ENCODE measurements at regions not wholly inside any gene's neighbourhood (a gene's known extent, or its start where the extent isn't known, plus 50 kb on each side); places are given as distances from the start of the nearest gene placed in this dataset.
A peak's percentile ranks its signal among the peaks of the same experiment; 100 is the strongest.

DNA sequence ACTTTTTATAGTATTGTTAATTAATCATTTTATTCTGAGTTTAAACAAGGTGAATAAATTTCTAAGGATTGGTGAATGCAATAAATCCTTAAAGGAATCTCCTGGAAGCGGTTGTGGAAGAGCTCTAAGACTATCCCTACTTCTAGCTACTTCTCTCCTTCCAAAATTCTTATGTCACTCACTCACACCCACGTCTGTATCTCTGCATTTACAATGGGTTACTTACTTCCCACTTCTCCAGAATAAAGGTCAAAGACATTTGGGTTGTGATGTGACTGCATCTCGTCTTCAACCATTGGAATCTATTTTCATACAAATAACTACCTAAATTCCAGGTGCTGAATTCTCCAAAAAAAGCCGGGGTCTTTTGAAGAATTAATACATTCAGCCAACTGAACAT lies 234.2 kb upstream of the MDFIC2 start:
- no peak for ATAC-seq (ENCODE audit: insufficient read depth, low read depth)
- Histone ChIP-seq H3K79me2 (ENCODE audit: insufficient read depth, low read length) (no peaks in the 10 kb centered on the region), H2AFZ (ENCODE audit: low read depth, low read length) (no peak overlapping the region)

DNA sequence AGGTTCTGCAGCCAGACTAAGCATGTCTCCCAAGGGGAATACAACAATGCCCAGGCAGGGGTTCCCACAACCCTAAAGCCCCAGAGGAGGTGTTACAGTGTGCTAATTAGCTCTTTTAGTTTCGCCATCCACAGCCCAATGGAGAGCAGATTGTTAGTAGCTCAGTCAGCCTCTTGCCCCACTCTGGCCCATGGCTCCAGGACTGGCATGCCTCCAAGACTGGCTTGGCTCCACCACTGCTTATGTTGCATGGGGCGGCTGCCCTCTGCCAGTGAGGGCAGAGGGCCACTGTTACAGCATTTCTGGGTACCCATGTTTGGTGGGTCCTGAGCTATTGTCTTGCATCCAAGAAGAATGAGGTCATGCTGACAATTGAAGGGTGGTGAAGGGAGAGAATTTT lies 231.1 kb upstream of the MDFIC2 start:
- no peaks in the 10 kb centered on the region for H3K36me3 ChIP-seq (ENCODE audit: insufficient read depth, low read length)
- no peak overlapping the region for H3K27ac ChIP-seq (ENCODE audit: low read length)
- no peaks in the 10 kb centered on the region for H3K4me1 ChIP-seq (ENCODE audit: insufficient read depth, low read length)
- H3K9ac ChIP-seq (ENCODE audit: low read depth, low read length): no peak overlapping the region
- H4K20me1 ChIP-seq (ENCODE audit: insufficient read depth, low read length): no peaks in the 10 kb centered on the region
- TF ChIP-seq EZH2 (IDR thresholded peaks at IDR 0.05; ENCODE audit: borderline replicate concordance, low read depth, low read length, severe bottlenecking): no peak
- TF ChIP-seq, protein P1, sequence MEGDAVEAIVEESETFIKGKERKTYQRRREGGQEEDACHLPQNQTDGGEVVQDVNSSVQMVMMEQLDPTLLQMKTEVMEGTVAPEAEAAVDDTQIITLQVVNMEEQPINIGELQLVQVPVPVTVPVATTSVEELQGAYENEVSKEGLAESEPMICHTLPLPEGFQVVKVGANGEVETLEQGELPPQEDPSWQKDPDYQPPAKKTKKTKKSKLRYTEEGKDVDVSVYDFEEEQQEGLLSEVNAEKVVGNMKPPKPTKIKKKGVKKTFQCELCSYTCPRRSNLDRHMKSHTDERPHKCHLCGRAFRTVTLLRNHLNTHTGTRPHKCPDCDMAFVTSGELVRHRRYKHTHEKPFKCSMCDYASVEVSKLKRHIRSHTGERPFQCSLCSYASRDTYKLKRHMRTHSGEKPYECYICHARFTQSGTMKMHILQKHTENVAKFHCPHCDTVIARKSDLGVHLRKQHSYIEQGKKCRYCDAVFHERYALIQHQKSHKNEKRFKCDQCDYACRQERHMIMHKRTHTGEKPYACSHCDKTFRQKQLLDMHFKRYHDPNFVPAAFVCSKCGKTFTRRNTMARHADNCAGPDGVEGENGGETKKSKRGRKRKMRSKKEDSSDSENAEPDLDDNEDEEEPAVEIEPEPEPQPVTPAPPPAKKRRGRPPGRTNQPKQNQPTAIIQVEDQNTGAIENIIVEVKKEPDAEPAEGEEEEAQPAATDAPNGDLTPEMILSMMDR (IDR thresholded peaks at IDR 0.05; ENCODE audit: borderline replicate concordance, extremely low read depth, low read length, poor library complexity, severe bottlenecking): no peak
- peaks cover 3% of the 10 kb centered on the region for H3K27me3 ChIP-seq (ENCODE audit: insufficient read depth, low read length, poor library complexity)
- no peak for DNase-seq
- ATAC-seq (ENCODE audit: insufficient read depth, low read depth): no peak
- H3K79me2 ChIP-seq (ENCODE audit: insufficient read depth, low read length): no peaks in the 10 kb centered on the region
- H3K9me3 ChIP-seq (ENCODE audit: insufficient read depth, low read length, severe bottlenecking): no peaks in the 10 kb centered on the region
- no peak overlapping the region for H2AFZ ChIP-seq (ENCODE audit: low read depth, low read length)
- no peak overlapping the region for H3K4me3 ChIP-seq (ENCODE audit: low read depth in 1 of 2, low read length in 2 of 2)
- H3K4me2 ChIP-seq (ENCODE audit: insufficient read depth, low read length): no peak overlapping the region

More for the DNA sequence above, 234.2 kb upstream of the MDFIC2 start:
- TF ChIP-seq, protein P1 (IDR thresholded peaks at IDR 0.05; ENCODE audit: borderline replicate concordance, extremely low read depth, low read length, poor library complexity, severe bottlenecking): no peak
- TF ChIP-seq EZH2 (IDR thresholded peaks at IDR 0.05; ENCODE audit: borderline replicate concordance, low read depth, low read length, severe bottlenecking): no peak
- DNase-seq: no peak
- Histone ChIP-seq H3K4me2 (ENCODE audit: insufficient read depth, low read length) (no peak overlapping the region), H4K20me1 (ENCODE audit: insufficient read depth, low read length) (no peaks in the 10 kb centered on the region), H3K4me3 (ENCODE audit: low read depth in 1 of 2, low read length in 2 of 2) (no peak overlapping the region), H3K27me3 (ENCODE audit: insufficient read depth, low read length, poor library complexity) (peaks cover 3% of the 10 kb centered on the region), H3K36me3 (ENCODE audit: insufficient read depth, low read length) (no peaks in the 10 kb centered on the region), H3K4me1 (ENCODE audit: insufficient read depth, low read length) (no peaks in the 10 kb centered on the region), H3K27ac (ENCODE audit: low read length) (no peak overlapping the region), H3K9ac (ENCODE audit: low read depth, low read length) (no peak overlapping the region), H3K9me3 (ENCODE audit: insufficient read depth, low read length, severe bottlenecking) (no peaks in the 10 kb centered on the region)

DNA sequence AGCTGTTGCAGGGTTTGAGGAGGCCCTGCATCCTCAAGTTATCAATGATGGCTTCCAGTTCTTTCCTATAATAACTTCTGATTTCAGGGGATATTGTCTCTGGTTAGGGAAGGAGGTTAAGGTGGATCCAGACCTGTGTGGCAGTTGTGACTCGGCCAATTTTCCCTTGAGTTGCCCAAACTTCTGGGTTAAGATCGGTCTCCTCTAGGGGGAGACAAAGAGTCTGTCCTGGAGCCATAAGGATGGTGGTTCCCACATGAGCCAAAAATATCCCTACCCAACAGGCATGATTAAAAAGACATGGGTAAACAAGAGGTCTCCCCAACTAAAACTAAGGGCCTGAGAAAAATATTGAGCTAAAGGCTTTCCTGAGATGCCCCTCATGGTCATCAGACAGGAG lies 227.5 kb upstream of the MDFIC2 start:
- Histone ChIP-seq H3K4me1 (ENCODE audit: insufficient read depth, low read length) (no peaks in the 10 kb centered on the region), H3K27me3 (ENCODE audit: insufficient read depth, low read length, poor library complexity) (peaks cover 4% of the 10 kb centered on the region), H3K4me2 (ENCODE audit: insufficient read depth, low read length) (no peak overlapping the region), H3K9ac (ENCODE audit: low read depth, low read length) (no peak overlapping the region), H3K9me3 (ENCODE audit: insufficient read depth, low read length, severe bottlenecking) (no peaks in the 10 kb centered on the region), H3K36me3 (ENCODE audit: insufficient read depth, low read length) (no peaks in the 10 kb centered on the region), H3K27ac (ENCODE audit: low read length) (no peak overlapping the region), H2AFZ (ENCODE audit: low read depth, low read length) (no peak overlapping the region), H4K20me1 (ENCODE audit: insufficient read depth, low read length) (no peaks in the 10 kb centered on the region), H3K4me3 (ENCODE audit: low read depth in 1 of 2, low read length in 2 of 2) (no peak overlapping the region), H3K79me2 (ENCODE audit: insufficient read depth, low read length) (no peaks in the 10 kb centered on the region)
- ATAC-seq (ENCODE audit: insufficient read depth, low read depth) (no peak), DNase-seq (no peak)
- TF ChIP-seq, protein P1 (IDR thresholded peaks at IDR 0.05; ENCODE audit: borderline replicate concordance, extremely low read depth, low read length, poor library complexity, severe bottlenecking): peak; percentile 41
- no peak for TF ChIP-seq EZH2 (IDR thresholded peaks at IDR 0.05; ENCODE audit: borderline replicate concordance, low read depth, low read length, severe bottlenecking)

DNA sequence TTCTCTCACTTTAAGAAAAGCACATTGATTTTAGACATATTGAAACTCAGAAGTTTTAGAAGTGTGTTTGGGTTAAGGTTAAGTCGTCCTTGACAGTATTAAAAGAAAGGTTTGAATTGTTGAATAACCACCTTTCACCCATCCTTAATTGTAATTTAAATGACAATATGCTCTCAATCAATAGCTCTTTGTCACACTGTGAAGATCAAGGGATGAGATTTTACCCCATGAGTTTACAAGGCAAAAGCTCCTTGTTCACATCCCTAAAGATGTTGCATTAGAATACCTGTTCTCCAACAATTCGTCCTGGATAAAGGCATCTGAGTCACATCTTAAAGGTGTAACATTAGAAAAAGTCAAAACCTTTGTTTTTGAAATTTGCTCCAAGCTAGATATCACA lies 220.4 kb upstream of the MDFIC2 start:
- no peak for ATAC-seq (ENCODE audit: insufficient read depth, low read depth)
- TF ChIP-seq EZH2 (IDR thresholded peaks at IDR 0.05; ENCODE audit: borderline replicate concordance, low read depth, low read length, severe bottlenecking): no peak
- TF ChIP-seq, protein P1 (IDR thresholded peaks at IDR 0.05; ENCODE audit: borderline replicate concordance, extremely low read depth, low read length, poor library complexity, severe bottlenecking): no peak
- no peaks in the 10 kb centered on the region for H3K4me1 ChIP-seq (ENCODE audit: insufficient read depth, low read length)

More for the DNA sequence above, 220.4 kb upstream of the MDFIC2 start:
- H2AFZ ChIP-seq (ENCODE audit: low read depth, low read length): no peak overlapping the region
- H3K9ac ChIP-seq (ENCODE audit: low read depth, low read length): no peak overlapping the region
- H3K27me3 ChIP-seq (ENCODE audit: insufficient read depth, low read length, poor library complexity): peaks cover 4% of the 10 kb centered on the region
- no peaks in the 10 kb centered on the region for H3K9me3 ChIP-seq (ENCODE audit: insufficient read depth, low read length, severe bottlenecking)
- no peaks in the 10 kb centered on the region for H3K79me2 ChIP-seq (ENCODE audit: insufficient read depth, low read length)
- H3K27ac ChIP-seq (ENCODE audit: low read length): no peak overlapping the region
- H3K4me3 ChIP-seq (ENCODE audit: low read depth in 1 of 2, low read length in 2 of 2): no peak overlapping the region
- no peak overlapping the region for H3K4me2 ChIP-seq (ENCODE audit: insufficient read depth, low read length)
- no peaks in the 10 kb centered on the region for H3K36me3 ChIP-seq (ENCODE audit: insufficient read depth, low read length)
- no peak for DNase-seq
- H4K20me1 ChIP-seq (ENCODE audit: insufficient read depth, low read length): no peaks in the 10 kb centered on the region
